Mammary epithelial cell (primary cell): ENCODE measurements at regions not wholly inside any gene's neighbourhood (a gene's known extent, or its start where the extent isn't known, plus 50 kb on each side); places are given as distances from the start of the nearest gene placed in this dataset.
"Not testable (repeated sequence)": the region's sequence is repeated elsewhere in the genome, so short reads cannot be mapped to it uniquely, and the experiment has no call there.

ENCODE experiments used
- EZH2 ChIP-seq: IDR thresholded peaks from 2 replicates; pipeline ENCODE4 v1.6.1; 2012; ENCODE audit warnings: low read length, inconsistent platforms, borderline replicate concordance
- TF ChIP-seq, protein P1 (sequence below), 2 donors: IDR thresholded peaks in 1 of 2; conservative IDR thresholded peaks in 1 of 2; 2 replicates each; pipeline ENCODE4 v1.5.1; 2011 to 2012; ENCODE audit warnings: inconsistent platforms in 2 of 2, low read length in 2 of 2, mild to moderate bottlenecking in 2 of 2, control low read depth in 1 of 2, low read depth in 1 of 2; ENCODE audit not compliant: insufficient read depth in 1 of 2; ENCODE audit errors: extremely low read depth in 1 of 2

DNA sequence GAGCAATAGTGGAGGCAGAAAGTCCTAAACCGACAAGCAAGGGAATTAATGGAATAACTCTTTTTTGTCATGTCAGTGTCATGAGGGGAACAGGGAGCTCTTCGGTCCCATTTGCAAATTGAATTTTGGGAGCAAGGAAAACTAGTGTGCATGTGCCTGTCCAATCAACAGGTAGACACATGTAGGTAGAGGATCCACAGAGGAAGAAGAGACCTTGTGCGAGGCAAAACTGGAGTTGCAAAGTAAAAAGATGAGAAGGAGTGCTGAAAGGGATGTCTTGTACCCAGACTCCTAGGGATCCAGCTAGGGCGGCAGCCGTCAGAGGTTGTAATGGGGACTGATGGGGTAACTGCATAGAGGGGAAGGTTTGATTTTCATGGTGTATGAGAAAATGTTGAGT lies 156.8 kb upstream of the SNX2 start:
- TF ChIP-seq, protein P1, sequence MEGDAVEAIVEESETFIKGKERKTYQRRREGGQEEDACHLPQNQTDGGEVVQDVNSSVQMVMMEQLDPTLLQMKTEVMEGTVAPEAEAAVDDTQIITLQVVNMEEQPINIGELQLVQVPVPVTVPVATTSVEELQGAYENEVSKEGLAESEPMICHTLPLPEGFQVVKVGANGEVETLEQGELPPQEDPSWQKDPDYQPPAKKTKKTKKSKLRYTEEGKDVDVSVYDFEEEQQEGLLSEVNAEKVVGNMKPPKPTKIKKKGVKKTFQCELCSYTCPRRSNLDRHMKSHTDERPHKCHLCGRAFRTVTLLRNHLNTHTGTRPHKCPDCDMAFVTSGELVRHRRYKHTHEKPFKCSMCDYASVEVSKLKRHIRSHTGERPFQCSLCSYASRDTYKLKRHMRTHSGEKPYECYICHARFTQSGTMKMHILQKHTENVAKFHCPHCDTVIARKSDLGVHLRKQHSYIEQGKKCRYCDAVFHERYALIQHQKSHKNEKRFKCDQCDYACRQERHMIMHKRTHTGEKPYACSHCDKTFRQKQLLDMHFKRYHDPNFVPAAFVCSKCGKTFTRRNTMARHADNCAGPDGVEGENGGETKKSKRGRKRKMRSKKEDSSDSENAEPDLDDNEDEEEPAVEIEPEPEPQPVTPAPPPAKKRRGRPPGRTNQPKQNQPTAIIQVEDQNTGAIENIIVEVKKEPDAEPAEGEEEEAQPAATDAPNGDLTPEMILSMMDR (conservative IDR thresholded peaks at IDR 0.05 in 1 of 2, IDR thresholded peaks at IDR 0.05 in 1 of 2; ENCODE audit: extremely low read depth in 1 of 2, insufficient read depth in 1 of 2, low read depth in 1 of 2, low read length in 2 of 2) = not testable (repeated sequence)
- not testable (repeated sequence) for TF ChIP-seq EZH2
